Tibial nerve (tissue), 4 donors: ENCODE measurements at regions not wholly inside any gene's neighbourhood (a gene's known extent, or its start where the extent isn't known, plus 50 kb on each side); places are given as distances from the start of the nearest gene placed in this dataset.

ENCODE experiments used
- DNase-seq, 2 donors: peaks; one replicate each; pipeline ENCODE4 v3.0.0-alpha.2; 2019; ENCODE audit warnings: low spot score in 2 of 2
- H3K27ac ChIP-seq, 4 donors: fragments of 200-600 bp; sonication (generic) in 3 of 4; one replicate each; pipeline ENCODE4 v1.5.1; 2017 to 2019; ENCODE audit warnings: mild to moderate bottlenecking in 1 of 4
- H3K27me3 ChIP-seq, 2 donors: fragments of 200-600 bp; sonication (generic) in 1 of 2; one replicate each; pipeline versions ENCODE4 v1.5.1 to v1.6.0; 2017 to 2019
- H3K36me3 ChIP-seq, 3 donors: fragments of 200-600 bp; sonication (generic); one replicate each; pipeline ENCODE4 v1.5.1; 2018 to 2019
- H3K4me1 ChIP-seq, 4 donors: fragments of 200-600 bp; sonication (generic) in 3 of 4; one replicate each; pipeline ENCODE4 v1.5.1; 2017 to 2019
- H3K4me3 ChIP-seq, 4 donors: fragments of 200-600 bp; sonication (generic) in 3 of 4; one replicate each; pipeline ENCODE4 v1.5.1; 2017 to 2019; ENCODE audit warnings: mild to moderate bottlenecking in 1 of 4, moderate library complexity in 1 of 4
- H3K9me3 ChIP-seq, 4 donors: fragments of 200-600 bp; sonication (generic) in 3 of 4; one replicate each; pipeline ENCODE4 v1.5.1; 2017 to 2019
- EP300 ChIP-seq, 2 donors: sonication (generic); formaldehyde crosslinking; IDR thresholded peaks; one replicate each; pipeline ENCODE4 v1.6.1; 2017; ENCODE audit warnings: antibody characterized with exemption in 2 of 2, mild to moderate bottlenecking in 1 of 2
- POLR2A ChIP-seq, 2 donors: fragments of 450-650 bp; IDR thresholded peaks; one replicate each; pipeline ENCODE4 v1.6.1; 2017; ENCODE audit warnings: antibody characterized with exemption in 2 of 2, mild to moderate bottlenecking in 2 of 2, moderate library complexity in 2 of 2
- WGBS, 2 donors: methylation state at CpG; one replicate each; pipeline ENCODE4 v1.1.5; 2018; 5-methylcytosine and 5-hydroxymethylcytosine counted together
- TF ChIP-seq, protein P1 (sequence below), 5 experiments: fragments of 200-600 bp in 3 of 5; fragments of 450-650 bp in 2 of 5; sonication (generic) in 3 of 5; IDR thresholded peaks; one replicate each; pipeline ENCODE4 v1.5.1; 2016 to 2019; ENCODE audit warnings: antibody characterized with exemption in 5 of 5, mild to moderate bottlenecking in 3 of 5, moderate library complexity in 2 of 5

DNA sequence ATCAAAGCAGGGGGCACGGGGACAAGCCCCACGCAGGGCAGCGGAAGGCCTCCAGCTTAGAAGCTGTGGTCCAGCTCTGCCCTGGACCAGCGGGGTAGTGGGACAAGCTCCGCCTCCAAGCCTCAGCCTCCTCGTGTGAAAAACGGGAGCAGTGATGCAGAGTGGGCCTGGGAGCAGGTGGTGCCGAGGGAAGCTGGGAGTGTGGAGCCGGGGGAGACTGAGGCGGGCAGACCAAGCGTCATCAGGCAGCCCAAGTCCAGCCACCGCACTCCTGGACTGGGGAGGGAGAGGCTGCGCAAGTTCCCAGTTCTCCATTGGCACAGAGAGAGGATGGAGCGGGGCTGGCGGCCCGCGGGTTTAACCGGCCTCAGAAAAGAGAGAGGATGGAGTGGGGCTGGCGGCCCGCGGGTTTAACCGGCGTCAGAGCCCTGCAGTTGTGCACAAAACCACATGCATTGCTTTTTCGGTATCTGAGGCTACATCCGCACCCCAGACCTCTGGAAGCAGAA lies 68.1 kb upstream of the PHF21B start:
- Histone ChIP-seq H3K36me3 (no peaks in the 10 kb centered on the region), H3K9me3 (no peaks in the 10 kb centered on the region), H3K4me1 (no peaks in the 10 kb centered on the region), H3K27me3 (peaks cover 0 to 50% of the 10 kb centered on the region in 2 donors), H3K27ac (no peak overlapping the region), H3K4me3 (no peak overlapping the region)
- no peak for TF ChIP-seq POLR2A (IDR thresholded peaks at IDR 0.05)
- TF ChIP-seq, protein P1, sequence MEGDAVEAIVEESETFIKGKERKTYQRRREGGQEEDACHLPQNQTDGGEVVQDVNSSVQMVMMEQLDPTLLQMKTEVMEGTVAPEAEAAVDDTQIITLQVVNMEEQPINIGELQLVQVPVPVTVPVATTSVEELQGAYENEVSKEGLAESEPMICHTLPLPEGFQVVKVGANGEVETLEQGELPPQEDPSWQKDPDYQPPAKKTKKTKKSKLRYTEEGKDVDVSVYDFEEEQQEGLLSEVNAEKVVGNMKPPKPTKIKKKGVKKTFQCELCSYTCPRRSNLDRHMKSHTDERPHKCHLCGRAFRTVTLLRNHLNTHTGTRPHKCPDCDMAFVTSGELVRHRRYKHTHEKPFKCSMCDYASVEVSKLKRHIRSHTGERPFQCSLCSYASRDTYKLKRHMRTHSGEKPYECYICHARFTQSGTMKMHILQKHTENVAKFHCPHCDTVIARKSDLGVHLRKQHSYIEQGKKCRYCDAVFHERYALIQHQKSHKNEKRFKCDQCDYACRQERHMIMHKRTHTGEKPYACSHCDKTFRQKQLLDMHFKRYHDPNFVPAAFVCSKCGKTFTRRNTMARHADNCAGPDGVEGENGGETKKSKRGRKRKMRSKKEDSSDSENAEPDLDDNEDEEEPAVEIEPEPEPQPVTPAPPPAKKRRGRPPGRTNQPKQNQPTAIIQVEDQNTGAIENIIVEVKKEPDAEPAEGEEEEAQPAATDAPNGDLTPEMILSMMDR (IDR thresholded peaks at IDR 0.05), result no peak
- no peak for TF ChIP-seq EP300 (IDR thresholded peaks at IDR 0.05)
- WGBS, 2 donors, result 29 to 44% methylated on average over 21 to 25 of the region's 25 CpGs
- no peak for DNase-seq

DNA sequence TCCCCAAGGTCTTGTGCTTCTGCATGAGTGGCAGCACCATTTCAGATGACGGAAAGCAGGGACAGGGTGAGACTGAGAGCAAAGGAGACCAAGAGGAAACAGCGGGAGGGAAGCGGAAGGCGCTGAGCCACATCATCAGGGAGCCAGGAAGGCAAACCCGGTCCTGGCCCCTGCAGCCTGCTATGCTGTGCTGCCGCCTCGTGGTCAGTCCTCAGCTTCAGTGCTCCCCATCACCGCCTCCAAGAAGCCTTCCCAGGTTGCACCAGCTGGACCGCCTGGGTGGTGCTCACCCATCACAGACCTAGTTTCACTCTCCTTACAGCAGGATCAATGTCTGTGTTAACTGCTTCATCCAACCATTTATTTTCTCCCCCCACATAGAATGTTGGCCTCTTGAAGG lies 73.0 kb upstream of the PHF21B start:
- DNase-seq, result no peak
- Histone ChIP-seq H3K4me3 (no peak overlapping the region), H3K36me3 (no peaks in the 10 kb centered on the region), H3K9me3 (no peaks in the 10 kb centered on the region), H3K27ac (no peak overlapping the region), H3K27me3 (peaks cover 0 to 26% of the 10 kb centered on the region in 2 donors), H3K4me1 (no peaks in the 10 kb centered on the region)
- 36% methylated on average over 9 of the region's 9 CpGs for WGBS, 2 donors
- TF ChIP-seq, protein P1 (IDR thresholded peaks at IDR 0.05), result no peak
- TF ChIP-seq POLR2A (IDR thresholded peaks at IDR 0.05), result no peak
- no peak for TF ChIP-seq EP300 (IDR thresholded peaks at IDR 0.05)

DNA sequence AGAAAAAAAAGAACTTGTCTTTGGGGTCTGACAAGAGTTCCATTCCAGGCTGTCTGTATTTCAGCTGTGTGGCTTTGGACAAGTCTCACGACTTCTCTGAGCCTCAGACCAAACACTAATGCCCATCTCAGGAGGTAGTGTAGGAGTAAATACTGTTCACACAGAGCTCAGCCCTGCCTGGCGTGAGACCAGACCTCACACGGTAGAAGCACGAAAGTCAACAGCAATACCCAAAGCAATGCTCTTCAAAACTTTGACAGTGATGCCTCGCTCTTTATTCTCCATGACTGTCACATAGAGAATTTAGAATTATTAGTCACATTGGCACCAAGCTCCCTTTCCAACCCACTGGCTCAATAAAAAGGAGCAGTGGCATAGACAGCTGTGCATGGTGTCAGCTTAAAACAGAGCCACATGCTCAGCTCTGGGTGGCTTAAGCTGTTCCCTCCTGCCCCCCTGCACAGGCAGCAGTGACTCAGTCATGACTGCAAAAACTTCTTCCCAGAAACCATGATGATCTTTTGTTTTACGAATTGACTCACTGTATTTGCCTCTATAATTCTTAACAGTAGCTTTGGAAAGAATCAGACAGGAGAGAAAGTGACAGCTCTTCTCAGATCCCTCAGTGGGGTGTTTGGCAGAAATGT lies 74.0 kb upstream of the PHF21B start:
- H3K4me3 ChIP-seq, result no peak overlapping the region
- WGBS, 2 donors, result 70 to 73% methylated on average over 6 of the region's 6 CpGs
- TF ChIP-seq, protein P1 (IDR thresholded peaks at IDR 0.05), result no peak
- TF ChIP-seq POLR2A (IDR thresholded peaks at IDR 0.05) (no peak), EP300 (IDR thresholded peaks at IDR 0.05) (no peak)
- H3K27ac ChIP-seq, result no peak overlapping the region
- peaks cover 0 to 18% of the 10 kb centered on the region in 2 donors for H3K27me3 ChIP-seq
- DNase-seq, result no peak
- H3K36me3 ChIP-seq, result no peaks in the 10 kb centered on the region
- no peaks in the 10 kb centered on the region for H3K4me1 ChIP-seq
- no peaks in the 10 kb centered on the region for H3K9me3 ChIP-seq

DNA sequence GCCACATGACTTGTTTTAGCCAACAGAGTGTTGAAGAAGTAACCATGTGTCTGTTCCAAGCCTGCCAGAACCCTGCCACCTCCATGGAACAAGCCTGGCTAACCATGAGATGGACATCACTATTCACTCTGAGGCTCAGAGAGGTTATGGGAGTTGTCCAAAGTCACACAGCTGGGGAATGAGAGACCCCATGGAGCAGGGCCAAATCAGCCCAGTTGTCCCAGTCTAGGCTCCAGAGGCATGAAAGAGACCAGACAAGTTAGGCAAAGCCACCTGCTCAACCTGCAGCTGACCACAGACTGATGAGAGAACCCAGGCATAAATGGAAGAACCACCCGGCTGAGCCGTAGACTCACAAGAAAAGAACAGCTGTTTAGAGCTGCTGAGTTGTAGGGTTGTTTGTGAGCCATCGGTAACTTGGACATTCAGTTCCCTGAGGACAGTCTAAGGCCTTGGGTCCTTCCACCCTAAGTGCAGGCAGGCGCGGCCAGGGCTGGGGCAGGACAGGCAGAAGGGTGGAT lies 74.7 kb upstream of the PHF21B start:
- no peaks in the 10 kb centered on the region for H3K4me1 ChIP-seq
- WGBS, 2 donors, result 94 to 96% methylated on average over 5 of the region's 5 CpGs
- no peak for DNase-seq
- H3K27me3 ChIP-seq, result peaks cover 0 to 17% of the 10 kb centered on the region in 2 donors
- H3K4me3 ChIP-seq, result no peak overlapping the region
- no peaks in the 10 kb centered on the region for H3K9me3 ChIP-seq
- no peak overlapping the region for H3K27ac ChIP-seq
- no peak for TF ChIP-seq POLR2A (IDR thresholded peaks at IDR 0.05)
- TF ChIP-seq, protein P1 (IDR thresholded peaks at IDR 0.05), result no peak
- TF ChIP-seq EP300 (IDR thresholded peaks at IDR 0.05), result no peak
- no peaks in the 10 kb centered on the region for H3K36me3 ChIP-seq

DNA sequence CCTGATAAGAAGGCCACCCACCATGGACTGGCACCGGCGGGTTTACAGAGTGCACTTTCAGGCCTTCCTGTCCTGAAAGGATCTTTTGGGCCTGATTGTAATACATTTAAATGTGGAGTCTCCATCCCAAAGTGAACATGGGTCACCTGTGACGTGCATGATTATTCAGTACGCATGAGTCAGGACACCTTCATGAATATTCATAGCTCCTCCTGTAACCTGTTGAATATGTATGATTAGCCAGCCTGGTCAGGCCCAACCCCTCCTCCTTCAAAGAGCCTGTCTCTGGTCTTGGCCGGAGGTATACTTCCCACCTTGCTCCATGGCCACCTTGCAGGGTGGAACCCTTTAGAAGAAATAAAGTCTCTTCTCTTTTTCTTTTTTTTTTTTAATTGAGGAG lies 75.9 kb upstream of the NUP50 start:
- H3K36me3 ChIP-seq, result no peaks in the 10 kb centered on the region
- peaks cover 0 to 11% (median 0%) of the 10 kb centered on the region in 4 donors for H3K9me3 ChIP-seq
- WGBS, 2 donors, result 85 to 86% methylated on average over 5 of the region's 5 CpGs
- TF ChIP-seq EP300 (IDR thresholded peaks at IDR 0.05) (no peak), POLR2A (IDR thresholded peaks at IDR 0.05) (no peak)
- TF ChIP-seq, protein P1 (IDR thresholded peaks at IDR 0.05), result no peak
- no peak for DNase-seq
- no peaks in the 10 kb centered on the region for H3K4me1 ChIP-seq
- peaks cover 0 to 15% of the 10 kb centered on the region in 2 donors for H3K27me3 ChIP-seq
- no peak overlapping the region for H3K27ac ChIP-seq
- H3K4me3 ChIP-seq, result no peak overlapping the region
